GM21529 (cell line): ENCODE measurements at regions not wholly inside any gene's neighbourhood (a gene's known extent, or its start where the extent isn't known, plus 50 kb on each side); places are given as distances from the start of the nearest gene placed in this dataset.

Source experiments
- ATAC-seq: cut with Tn5 transposase; IDR thresholded peaks from one replicate; pipeline ENCODE4 v1.9.1; 2021; ENCODE audit not compliant: unreplicated experiment

DNA sequence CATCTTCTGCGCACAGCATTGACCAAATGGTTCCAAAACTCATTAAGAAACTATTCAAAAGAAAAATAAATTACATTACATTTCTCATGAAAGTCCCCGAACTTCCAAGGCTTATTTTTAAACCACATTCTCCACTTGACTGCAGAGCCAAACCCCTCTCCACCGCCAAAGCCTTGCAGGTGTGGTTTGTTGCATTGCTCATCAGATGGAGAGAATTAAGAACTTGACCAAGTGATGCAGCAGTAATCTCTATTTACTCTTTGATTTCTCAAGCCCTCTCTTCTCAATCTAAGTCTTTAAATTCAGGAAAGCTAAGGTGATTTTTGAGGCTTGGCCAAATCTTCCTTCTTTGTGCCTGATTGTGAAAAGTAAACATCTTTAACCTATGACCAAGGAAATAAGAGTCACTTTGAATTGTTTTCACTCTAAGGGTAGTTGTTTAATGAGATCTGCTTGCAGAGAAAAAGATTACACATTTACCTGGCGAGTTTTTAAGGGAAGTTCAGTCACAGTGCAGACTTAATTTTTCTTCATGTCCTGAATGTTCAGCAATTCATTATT lies 290.5 kb upstream of the ITGA1 start:
- no peak for ATAC-seq

DNA sequence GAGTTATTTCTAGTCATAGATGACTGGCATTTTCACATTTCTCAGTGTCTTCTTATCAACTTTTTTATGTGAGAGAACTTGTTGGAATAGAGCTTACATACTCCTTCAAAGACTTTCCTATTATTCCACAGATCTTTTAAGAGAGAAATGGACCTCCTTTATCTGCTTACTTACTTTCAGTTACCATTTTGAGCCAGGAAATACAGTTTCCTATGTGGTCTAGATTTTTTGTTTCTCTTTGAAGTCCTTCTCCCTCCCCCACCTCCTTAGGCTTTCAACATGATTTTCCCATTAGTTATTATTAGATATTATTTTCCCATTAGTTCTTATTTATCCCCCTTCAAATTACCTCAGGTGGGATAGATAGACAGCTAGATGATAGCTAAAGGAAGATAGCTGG lies 289.1 kb upstream of the ITGA1 start:
- no peak for ATAC-seq

DNA sequence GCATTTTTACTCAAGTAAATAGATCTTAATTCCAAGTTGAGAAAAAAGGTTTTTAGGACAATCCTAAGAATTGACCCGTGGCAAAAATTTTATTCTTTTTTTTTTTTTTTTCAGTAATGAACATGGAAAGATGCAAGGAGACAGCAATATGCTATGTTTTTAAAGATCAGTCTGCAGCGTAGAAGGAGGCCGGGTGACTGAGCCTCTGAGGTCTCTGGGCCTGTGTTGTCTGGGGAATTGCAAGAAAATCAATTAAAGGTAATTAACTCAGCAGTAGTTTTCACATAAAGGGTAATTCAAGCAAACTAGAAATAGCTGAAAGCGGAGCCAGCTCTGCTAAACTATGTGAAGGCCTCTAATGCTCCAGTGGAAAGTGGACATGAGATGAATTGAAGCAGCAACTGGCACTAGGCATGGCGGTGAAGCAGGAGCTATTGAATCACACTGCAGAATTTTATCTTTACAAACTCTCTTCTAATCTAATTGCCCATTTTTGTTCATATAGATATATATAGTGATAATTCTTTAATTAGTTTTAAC lies 285.2 kb upstream of the ITGA1 start:
- no peak for ATAC-seq

DNA sequence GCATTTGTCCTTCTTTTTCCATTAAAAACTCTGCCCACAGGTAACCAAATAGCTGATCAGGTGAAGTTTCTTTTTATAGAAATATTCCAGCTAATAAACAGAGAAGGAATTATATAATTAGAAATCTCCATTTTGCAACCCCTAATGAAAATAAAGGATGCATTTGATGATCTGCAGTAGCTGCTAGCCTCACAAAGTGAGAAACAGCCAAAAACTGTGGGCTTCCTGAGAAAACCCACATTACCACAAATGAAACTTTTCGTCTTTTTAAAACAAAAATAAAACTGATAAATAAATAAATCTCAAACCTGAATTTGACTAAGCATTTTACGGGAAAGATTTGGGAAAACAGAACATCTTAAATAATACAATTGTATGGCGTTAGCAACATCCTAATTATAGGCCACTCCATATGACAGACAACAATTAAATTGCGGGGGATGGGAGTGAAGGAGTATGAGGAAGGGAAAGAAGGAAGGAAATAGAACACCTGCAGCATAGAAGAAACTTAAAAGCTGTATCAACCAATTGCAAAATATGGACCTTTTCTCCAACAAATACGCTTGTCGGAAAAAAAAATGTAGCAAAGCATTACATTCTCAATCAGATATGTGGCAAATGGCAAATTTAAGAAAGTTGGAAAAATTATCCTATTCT lies 283.0 kb upstream of the ITGA1 start:
- no peak for ATAC-seq

DNA sequence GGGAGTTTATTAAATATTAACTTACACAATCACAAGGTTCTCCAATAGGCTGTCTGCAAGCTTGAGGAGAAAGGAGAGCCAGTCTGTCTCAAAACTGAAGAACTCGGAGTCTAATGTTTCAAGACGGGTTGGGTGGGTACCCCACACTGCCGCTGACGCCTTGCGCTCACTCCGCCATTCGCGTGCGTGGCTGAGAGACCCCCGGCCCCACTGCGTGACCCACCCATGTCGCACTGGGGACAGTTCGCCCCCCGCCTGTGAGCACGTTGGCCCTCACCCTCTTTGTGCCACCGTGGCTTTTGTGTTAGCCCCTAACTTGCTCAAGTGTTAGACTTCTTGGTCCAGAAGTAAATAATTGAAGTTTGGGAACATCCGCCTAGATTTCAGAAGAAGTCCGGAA lies 270.0 kb upstream of the ITGA1 start:
- ATAC-seq, result no peak

DNA sequence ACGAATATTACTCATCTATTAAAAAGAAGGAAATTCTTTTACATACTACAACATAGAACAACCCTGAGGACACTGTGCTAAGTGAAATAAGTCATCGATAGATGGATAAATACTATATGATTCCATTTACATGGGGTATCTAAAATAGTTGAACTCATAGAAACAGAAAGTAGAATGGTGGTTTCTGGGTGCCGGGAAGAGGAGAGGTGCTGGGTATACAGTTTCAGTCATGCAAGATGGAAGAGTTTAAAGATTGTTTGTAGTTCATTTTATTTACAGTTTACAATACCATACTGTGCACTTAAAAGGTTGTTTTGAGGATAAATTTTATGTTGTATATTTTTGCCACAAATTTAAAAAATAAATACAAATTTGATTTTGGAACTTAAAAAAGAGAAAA lies 267.5 kb upstream of the ITGA1 start:
- ATAC-seq, result no peak

DNA sequence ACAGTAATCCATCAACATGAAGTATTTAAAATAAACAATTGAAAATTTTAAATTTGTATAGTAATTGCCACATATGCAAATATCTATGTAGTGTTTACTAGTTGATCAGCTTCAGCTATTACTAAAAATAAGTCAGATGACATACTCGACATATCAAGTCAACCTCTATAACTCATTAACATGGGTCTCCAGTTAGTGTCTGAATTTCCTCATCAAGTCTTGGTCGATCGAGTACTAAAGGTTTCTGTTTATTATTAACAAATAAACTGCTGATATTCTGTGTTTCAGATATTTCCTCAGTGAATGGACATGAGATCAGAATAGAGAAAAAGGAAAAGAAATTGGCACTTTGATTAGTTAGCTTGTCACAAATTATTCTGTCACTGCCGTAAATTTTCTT lies 266.5 kb upstream of the ITGA1 start:
- ATAC-seq, result no peak

DNA sequence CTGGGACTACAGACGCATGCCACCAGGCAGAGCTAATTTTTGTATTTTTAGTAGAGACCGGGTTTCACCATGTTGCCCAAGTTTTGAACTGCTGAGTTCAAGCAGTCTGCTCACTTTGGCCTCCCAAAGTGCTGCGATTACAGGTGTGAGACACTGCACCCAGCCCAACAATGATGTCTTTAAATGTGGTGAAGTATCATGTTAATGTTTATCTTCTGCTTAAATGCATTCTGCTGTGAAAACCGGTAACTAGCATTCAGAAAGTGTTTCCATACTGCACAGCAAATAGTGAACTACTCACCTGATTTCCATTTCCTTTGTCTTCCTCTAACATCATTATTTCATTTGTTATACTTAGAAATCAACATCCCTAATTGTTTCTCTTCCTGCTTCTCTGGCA lies 264.0 kb upstream of the ITGA1 start:
- ATAC-seq, result no peak

DNA sequence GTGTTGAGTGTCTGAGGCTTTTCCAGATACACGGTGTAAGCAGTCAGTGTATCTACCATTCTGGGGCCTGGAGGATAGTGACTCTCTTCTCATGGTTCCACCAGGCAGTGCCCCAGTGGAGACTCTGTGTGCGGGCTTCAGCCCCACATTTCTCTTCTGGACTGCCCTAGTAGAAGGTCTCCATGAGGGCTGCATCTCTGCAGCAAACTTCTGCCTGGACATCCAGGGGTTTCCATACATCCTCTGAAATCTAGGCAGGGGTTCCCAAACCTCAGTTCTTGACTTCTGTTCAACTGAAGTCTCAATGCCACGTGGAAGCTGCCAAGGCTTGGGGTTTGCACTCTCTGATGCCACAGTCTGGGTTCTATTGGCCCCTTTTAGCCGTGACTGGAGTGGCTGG lies 256.6 kb upstream of the ITGA1 start:
- ATAC-seq, result no peak

DNA sequence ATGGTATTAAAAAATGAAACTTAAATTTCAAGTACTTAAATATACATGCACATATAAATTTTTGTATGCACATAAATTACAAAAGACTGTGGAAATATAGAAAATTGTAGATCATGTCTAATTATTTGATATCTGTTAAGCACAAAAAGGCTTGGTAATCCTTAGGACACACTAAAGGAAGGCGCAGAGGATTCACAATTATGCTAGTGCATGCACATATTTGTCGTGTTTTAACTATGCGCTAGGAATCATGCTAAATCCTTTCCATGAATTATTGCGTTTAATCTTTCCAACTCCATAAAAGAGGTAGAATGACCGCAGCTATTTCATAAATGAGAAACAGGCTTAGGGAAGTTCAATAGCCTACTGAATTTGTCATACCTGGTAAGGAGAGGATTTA lies 244.1 kb upstream of the ITGA1 start:
- ATAC-seq, result no peak

DNA sequence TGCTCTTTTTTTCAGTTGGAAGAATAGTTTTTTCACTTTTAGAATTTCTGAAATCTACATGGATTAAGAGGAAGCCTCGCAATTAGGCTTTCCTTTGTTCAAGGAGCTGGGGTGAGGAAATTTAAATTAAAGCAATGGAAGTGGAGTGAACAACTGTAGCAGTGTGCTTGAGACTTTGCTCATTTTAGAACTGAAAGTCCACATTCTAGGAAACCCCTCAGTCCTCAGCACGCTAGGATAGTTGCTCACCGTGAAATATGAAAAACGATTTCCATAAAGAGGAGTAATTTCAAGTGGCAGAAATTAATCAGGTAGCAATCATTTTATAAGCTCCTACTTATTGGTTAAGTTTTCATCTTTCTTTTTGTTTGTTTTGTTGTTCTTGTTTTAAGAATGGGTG lies 243.0 kb upstream of the ITGA1 start:
- ATAC-seq, result no peak

DNA sequence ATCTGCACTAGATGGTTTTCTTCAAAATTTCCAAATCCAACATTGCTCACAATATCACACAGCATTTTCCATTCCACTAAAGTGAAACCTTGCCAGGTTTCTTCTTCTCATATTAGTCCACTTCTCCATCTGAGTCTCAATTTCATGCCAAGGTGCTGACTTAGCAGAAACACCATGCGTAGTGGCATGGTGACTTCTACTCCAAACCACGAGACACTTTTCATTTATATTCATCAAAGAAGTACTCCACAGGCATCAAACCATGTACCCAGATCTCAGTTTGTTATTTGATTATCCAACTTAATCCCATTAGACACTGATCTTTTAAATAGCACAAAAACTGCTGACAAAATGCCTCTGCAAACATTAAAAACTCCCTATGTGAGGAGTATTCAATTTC lies 233.4 kb upstream of the ITGA1 start:
- no peak for ATAC-seq

DNA sequence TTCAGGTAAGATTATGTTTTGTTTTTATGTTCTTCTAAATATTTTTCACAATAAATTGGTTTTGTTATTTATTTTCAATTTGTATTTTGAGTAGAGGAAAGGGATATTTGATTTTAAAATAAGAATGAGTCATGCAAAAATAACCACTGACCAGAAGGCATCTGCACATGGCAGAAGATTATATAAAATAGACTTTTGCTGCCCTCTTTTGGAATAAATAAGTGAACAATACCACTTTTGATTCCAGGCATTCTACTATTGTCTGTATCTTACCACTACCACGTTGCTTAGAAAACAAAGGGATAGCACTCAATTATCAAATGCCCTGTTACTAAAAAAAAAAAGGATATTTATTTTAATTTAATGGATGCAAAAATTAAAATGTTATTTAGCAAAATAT lies 227.3 kb upstream of the ITGA1 start:
- ATAC-seq, result no peak

DNA sequence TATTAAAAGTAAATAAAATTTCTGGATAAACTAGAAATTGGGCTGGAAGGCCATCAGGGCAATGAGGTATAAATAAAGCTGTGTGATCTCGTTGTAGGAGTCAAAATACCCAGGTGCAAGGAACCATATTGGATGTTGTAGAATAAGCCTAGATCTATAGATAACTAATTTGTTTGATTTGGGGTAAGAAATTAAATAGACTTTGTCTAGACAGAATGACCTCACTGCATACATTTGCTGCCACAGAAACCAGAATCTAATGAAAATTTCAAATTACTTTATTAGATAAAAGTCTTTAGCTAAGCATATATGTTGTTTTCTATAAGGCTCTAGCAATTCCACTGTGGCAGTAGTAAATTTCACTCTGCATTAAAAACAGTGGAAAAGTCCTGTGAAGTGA lies 225.2 kb upstream of the ITGA1 start:
- ATAC-seq, result no peak

DNA sequence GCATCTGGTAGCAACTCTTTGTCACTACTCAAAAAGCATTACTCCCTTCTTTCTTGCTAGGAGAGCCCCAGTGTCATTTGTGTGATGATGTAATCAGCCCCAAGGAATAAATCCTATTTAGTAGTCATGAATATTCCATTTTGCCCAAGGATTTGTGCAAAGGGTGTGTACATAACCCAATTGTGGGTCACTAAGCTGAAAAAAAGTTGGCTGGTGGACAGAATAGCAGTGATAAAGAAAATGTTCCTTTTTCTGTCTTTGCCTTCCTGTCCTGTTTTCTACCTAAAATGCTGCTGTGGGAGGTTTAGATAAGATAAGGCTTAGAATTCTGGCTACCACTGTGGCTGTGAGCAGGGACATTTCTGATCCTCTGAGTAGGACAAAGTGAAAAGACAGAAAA lies 223.1 kb upstream of the ITGA1 start:
- ATAC-seq, result no peak

DNA sequence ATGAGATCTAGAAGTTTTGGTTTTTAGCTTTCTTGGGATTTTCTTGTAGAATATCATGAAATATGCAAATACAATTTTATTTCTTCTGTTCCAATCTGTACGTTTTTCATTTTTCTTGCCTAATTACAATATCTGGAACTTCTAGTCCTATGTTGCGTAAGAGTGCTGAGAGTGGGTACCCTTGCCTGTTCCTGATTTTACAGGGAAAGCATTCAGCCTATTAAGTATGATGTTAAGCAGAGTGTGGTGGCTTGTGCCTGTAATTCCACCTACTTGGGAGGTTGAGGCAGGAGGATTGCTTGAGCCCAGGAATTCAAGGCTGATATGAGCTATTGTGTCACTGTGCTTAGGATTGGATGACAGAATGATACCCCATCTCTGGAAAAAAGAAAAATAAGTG lies 210.2 kb upstream of the ITGA1 start:
- ATAC-seq, result no peak

DNA sequence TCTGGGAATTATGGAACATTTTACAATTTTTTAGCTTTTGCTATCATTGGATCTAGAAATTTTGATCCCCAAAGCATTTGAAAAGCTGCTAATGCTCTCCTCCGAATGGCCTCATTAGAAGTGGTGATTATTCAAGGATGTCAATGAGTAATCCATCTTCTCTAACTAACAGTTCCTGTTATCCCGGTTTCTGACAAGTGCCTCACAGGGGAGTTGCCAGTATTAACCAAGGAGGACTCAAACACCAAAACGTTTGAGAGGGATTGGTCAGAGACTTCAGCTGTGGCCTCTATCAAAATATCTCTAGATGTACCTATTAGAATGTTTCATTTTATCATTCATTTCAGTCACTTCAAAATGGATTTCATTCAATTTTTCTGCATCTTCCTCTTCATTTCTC lies 208.3 kb upstream of the ITGA1 start:
- ATAC-seq, result no peak

DNA sequence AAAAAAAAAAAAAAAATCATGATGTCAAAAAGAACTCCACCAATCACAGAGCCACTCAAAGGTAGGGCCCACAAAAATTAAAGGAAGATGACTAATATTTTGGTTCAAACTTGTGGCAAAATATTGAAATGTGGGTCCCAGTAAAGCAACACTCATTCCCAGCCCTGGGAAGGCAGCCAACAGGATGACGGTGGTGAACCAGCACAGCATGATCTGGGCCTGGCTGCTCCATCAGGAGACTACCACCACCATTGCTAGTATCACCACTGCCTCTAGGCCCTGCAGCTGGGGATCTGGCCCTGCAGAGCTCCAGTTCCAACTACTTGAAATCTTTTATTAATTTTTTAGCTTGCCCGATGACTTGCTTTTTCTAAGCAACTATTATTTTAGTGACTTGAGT lies 206.8 kb upstream of the ITGA1 start:
- ATAC-seq, result no peak

DNA sequence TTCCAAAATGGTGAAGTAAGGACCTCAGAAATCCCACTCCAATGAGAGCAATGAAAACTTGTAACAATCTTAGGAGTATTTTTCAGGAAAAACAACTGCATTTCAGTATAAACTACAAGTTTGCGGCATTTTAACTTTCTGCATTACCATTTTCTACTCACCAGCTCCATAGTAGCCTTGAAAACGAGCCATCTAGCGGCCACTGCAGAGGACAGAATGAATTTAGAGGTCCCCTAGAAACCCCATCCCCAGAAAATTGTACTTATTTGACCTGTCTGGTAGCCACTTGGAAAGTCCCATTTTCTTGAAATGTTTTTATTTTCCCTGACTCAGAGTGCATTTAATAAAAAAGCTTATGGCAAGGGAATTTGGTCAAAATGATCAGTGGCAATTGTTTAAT lies 205.4 kb upstream of the ITGA1 start:
- no peak for ATAC-seq

DNA sequence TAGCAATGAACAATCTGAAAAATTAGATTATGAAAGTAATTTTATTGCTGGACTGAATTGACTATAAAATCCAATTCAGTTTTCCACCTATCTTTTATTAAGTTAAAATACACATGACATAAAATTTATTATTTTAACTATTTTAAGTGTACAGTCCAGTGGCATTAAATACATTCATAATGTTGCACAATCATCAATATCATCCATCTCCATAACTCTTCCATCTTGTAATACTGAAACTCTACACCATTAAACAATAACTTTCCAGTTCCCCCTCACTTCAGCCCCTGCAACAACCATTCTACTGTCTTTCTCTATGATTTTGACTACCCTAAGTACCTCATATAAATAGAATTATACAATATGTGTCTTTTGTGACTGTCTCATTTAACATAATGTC lies 200.6 kb upstream of the ITGA1 start:
- no peak for ATAC-seq

DNA sequence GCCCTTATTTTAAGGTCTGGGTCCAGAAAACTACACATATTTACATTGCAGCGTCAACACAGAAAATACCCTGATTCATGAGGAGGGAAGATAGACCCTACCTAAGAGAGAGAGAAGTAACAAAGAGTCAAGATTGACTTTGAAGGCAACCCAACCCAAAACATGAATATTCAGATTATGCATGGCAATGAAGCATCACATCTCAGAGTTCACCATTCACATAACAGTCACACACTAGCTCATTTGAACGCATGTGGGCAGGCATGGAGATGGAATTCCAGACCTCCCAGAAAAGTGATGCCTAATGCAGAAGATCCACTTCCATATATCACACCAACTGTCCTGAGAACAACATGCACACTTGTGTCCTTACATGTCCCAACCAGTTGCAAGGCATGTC lies 190.1 kb upstream of the ITGA1 start:
- no peak for ATAC-seq

DNA sequence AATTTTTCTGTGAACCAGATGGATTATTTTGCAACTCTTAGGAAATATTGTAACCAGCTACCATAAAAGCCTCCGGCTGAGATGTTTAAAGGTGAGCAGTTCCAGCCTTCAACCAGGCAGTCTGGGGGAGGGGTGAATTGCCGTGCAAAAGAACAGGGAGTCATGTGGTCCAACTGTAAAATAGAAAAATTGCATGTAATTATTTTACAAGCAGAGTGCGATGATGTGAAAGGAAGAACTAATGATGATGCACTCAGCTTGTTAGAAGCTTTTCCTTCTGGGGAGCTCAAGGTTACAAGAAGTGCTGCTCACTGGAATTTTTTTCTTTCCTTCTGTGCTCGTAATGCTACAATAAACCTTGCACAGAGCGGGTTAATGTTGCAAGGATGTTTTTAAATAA lies 188.7 kb upstream of the ITGA1 start:
- ATAC-seq, result no peak
